ENCODE measurements at regions not wholly inside any gene's neighbourhood (a gene's known extent, or its start where the extent isn't known, plus 50 kb on each side); places are given as distances from the start of the nearest gene placed in this dataset.

- Histone ChIP-seq H3K36me3 (ENCODE audit: insufficient read depth, low read length) (no peaks in the 10 kb centered on the region), H3K79me2 (ENCODE audit: insufficient read depth, low read length) (no peaks in the 10 kb centered on the region), H3K4me1 (ENCODE audit: insufficient read depth, low read length) (no peaks in the 10 kb centered on the region), H3K9ac (ENCODE audit: low read length) (no peak overlapping the region), H3K4me3 (ENCODE audit: insufficient read depth, low read depth, low read length) (no peak overlapping the region), H4K20me1 (ENCODE audit: insufficient read depth, low read length) (no peaks in the 10 kb centered on the region), H3K27ac (ENCODE audit: low read depth, low read length) (no peak overlapping the region), H2AFZ (ENCODE audit: low read depth, low read length) (no peak overlapping the region), H3K27me3 (ENCODE audit: insufficient read depth, low read length) (peaks cover 2% of the 10 kb centered on the region), H3K4me2 (ENCODE audit: low read length) (no peak overlapping the region), H3K9me3 (ENCODE audit: insufficient read depth, low read depth, low read length) (no peaks in the 10 kb centered on the region)
- H3K27ac Mint-ChIP-seq (ENCODE audit: unreplicated experiment): no peak overlapping the region
- no peaks in the 10 kb centered on the region for H3K36me3 Mint-ChIP-seq (ENCODE audit: low read depth, unreplicated experiment)
- DNase-seq (ENCODE audit: low read depth): peak; percentile 16
- no peaks in the 10 kb centered on the region for H3K9me3 Mint-ChIP-seq (ENCODE audit: unreplicated experiment)
- H3K27me3 Mint-ChIP-seq (ENCODE audit: low read depth, unreplicated experiment): peaks cover 31% of the 10 kb centered on the region
- H3K4me3 Mint-ChIP-seq (ENCODE audit: unreplicated experiment): no peak overlapping the region
- no peak for TF ChIP-seq EZH2 (IDR thresholded peaks at IDR 0.05; ENCODE audit: insufficient read depth, low read length)
- TF ChIP-seq CTCF (IDR thresholded peaks at IDR 0.05; ENCODE audit: insufficient read depth, low read depth, low read length): no peak
- H3K4me1 Mint-ChIP-seq (ENCODE audit: low read depth, unreplicated experiment): peaks cover 2% of the 10 kb centered on the region
- FAIRE-seq: no peak
Observed at GRCh38 chr1:200299571-200299970, 110.3 kb downstream of the ZNF281 start.

- Histone ChIP-seq H4K20me1 (ENCODE audit: insufficient read depth, low read length) (no peaks in the 10 kb centered on the region), H3K4me1 (ENCODE audit: insufficient read depth, low read length) (no peaks in the 10 kb centered on the region), H3K27ac (ENCODE audit: low read depth, low read length) (no peak overlapping the region), H3K9me3 (ENCODE audit: insufficient read depth, low read depth, low read length) (no peaks in the 10 kb centered on the region), H3K27me3 (ENCODE audit: insufficient read depth, low read length) (peaks cover 2% of the 10 kb centered on the region), H2AFZ (ENCODE audit: low read depth, low read length) (no peak overlapping the region), H3K4me3 (ENCODE audit: insufficient read depth, low read depth, low read length) (no peak overlapping the region), H3K36me3 (ENCODE audit: insufficient read depth, low read length) (no peaks in the 10 kb centered on the region), H3K4me2 (ENCODE audit: low read length) (no peak overlapping the region), H3K79me2 (ENCODE audit: insufficient read depth, low read length) (no peaks in the 10 kb centered on the region), H3K9ac (ENCODE audit: low read length) (no peak overlapping the region)
- Mint-ChIP-seq H3K27me3 (ENCODE audit: low read depth, unreplicated experiment) (peaks cover 29% of the 10 kb centered on the region), H3K4me3 (ENCODE audit: unreplicated experiment) (no peak overlapping the region), H3K36me3 (ENCODE audit: low read depth, unreplicated experiment) (no peaks in the 10 kb centered on the region), H3K4me1 (ENCODE audit: low read depth, unreplicated experiment) (peaks cover 2% of the 10 kb centered on the region), H3K27ac (ENCODE audit: unreplicated experiment) (no peak overlapping the region), H3K9me3 (ENCODE audit: unreplicated experiment) (no peaks in the 10 kb centered on the region)
- FAIRE-seq (no peak), DNase-seq (ENCODE audit: low read depth) (no peak)
- TF ChIP-seq CTCF (IDR thresholded peaks at IDR 0.05; ENCODE audit: insufficient read depth, low read depth, low read length) (no peak), EZH2 (IDR thresholded peaks at IDR 0.05; ENCODE audit: insufficient read depth, low read length) (no peak)
Observed at GRCh38 chr1:200298242-200298641, 111.6 kb downstream of the ZNF281 start.

GRCh38 chr1:200296091-200296661 is 113.7 kb downstream of the ZNF281 start:
- Histone ChIP-seq H3K9ac (ENCODE audit: low read length) (no peak overlapping the region), H3K4me1 (ENCODE audit: insufficient read depth, low read length) (no peaks in the 10 kb centered on the region), H3K79me2 (ENCODE audit: insufficient read depth, low read length) (no peaks in the 10 kb centered on the region), H3K9me3 (ENCODE audit: insufficient read depth, low read depth, low read length) (no peaks in the 10 kb centered on the region), H3K4me2 (ENCODE audit: low read length) (no peak overlapping the region), H3K27me3 (ENCODE audit: insufficient read depth, low read length) (peaks cover 2% of the 10 kb centered on the region), H4K20me1 (ENCODE audit: insufficient read depth, low read length) (no peaks in the 10 kb centered on the region), H3K27ac (ENCODE audit: low read depth, low read length) (no peak overlapping the region), H3K4me3 (ENCODE audit: insufficient read depth, low read depth, low read length) (no peak overlapping the region), H2AFZ (ENCODE audit: low read depth, low read length) (no peak overlapping the region), H3K36me3 (ENCODE audit: insufficient read depth, low read length) (no peaks in the 10 kb centered on the region)
- Mint-ChIP-seq H3K27me3 (ENCODE audit: low read depth, unreplicated experiment) (peaks cover 16% of the 10 kb centered on the region), H3K4me3 (ENCODE audit: unreplicated experiment) (no peak overlapping the region), H3K36me3 (ENCODE audit: low read depth, unreplicated experiment) (no peaks in the 10 kb centered on the region), H3K27ac (ENCODE audit: unreplicated experiment) (no peak overlapping the region), H3K4me1 (ENCODE audit: low read depth, unreplicated experiment) (peaks cover 2% of the 10 kb centered on the region), H3K9me3 (ENCODE audit: unreplicated experiment) (no peaks in the 10 kb centered on the region)
- FAIRE-seq (no peak), DNase-seq (ENCODE audit: low read depth) (no peak)
- TF ChIP-seq CTCF (IDR thresholded peaks at IDR 0.05; ENCODE audit: insufficient read depth, low read depth, low read length): no peak
- TF ChIP-seq EZH2 (IDR thresholded peaks at IDR 0.05; ENCODE audit: insufficient read depth, low read length): no peak

Data from astrocyte (in vitro differentiated cells and primary cell).